Stimulated activated CD4-positive, alpha-beta T cell treated with anti-CD3 and anti-CD28 coated beads, Interleukin-2, amount 100 ng/mL, for 24 hours (primary cell): ENCODE measurements at regions not wholly inside any gene's neighbourhood (a gene's known extent, or its start where the extent isn't known, plus 50 kb on each side); places are given as distances from the start of the nearest gene placed in this dataset.
"Not testable (repeated sequence)": the region's sequence is repeated elsewhere in the genome, so short reads cannot be mapped to it uniquely, and the experiment has no call there.

ENCODE experiments used
- DNase-seq, 2 donors: peaks; one replicate each; pipeline ENCODE4 v3.0.0-alpha.2; 2020

GRCh38 chr19:30281906-30282305, 90.3 kb upstream of the ZNF536 start:
- no peak for DNase-seq

GRCh38 chr19:30283556-30283955, 88.6 kb upstream of the ZNF536 start:
- DNase-seq: no peak

GRCh38 chr19:30284209-30284608, 88.0 kb upstream of the ZNF536 start:
- DNase-seq: no peak

- DNase-seq: no peak
Measured at GRCh38 chr19:30284885-30285284, 87.3 kb upstream of the ZNF536 start.

GRCh38 chr19:30286378-30286777, 85.8 kb upstream of the ZNF536 start:
- DNase-seq: no peak

- no peak for DNase-seq
Measured at GRCh38 chr19:30287259-30287658, 84.9 kb upstream of the ZNF536 start.

GRCh38 chr19:30287973-30288372, 84.2 kb upstream of the ZNF536 start:
- DNase-seq: no peak

GRCh38 chr19:30288911-30289310, 83.3 kb upstream of the ZNF536 start:
- DNase-seq: no peak

- no peak for DNase-seq
Measured at GRCh38 chr19:30289336-30289735, 82.8 kb upstream of the ZNF536 start.

GRCh38 chr19:30290805-30291204, 81.4 kb upstream of the ZNF536 start:
- not testable (repeated sequence) for DNase-seq

GRCh38 chr19:30293051-30293785, 79.0 kb upstream of the ZNF536 start:
- no peak for DNase-seq

GRCh38 chr19:30297969-30298368, 74.2 kb upstream of the ZNF536 start:
- no peak for DNase-seq

- DNase-seq: no peak
Measured at GRCh38 chr19:30303131-30303654, 69.0 kb upstream of the ZNF536 start.

- DNase-seq: no peak
Measured at GRCh38 chr19:30304540-30304939, 67.6 kb upstream of the ZNF536 start.

- DNase-seq: no peak
Measured at GRCh38 chr19:30305346-30306060, 66.7 kb upstream of the ZNF536 start.

- no peak for DNase-seq
Measured at GRCh38 chr19:30307191-30307974, 64.8 kb upstream of the ZNF536 start.

- no peak for DNase-seq
Measured at GRCh38 chr19:30309176-30309575, 63.0 kb upstream of the ZNF536 start.

GRCh38 chr19:30309905-30310601, 62.1 kb upstream of the ZNF536 start:
- no peak for DNase-seq

- no peak for DNase-seq
Measured at GRCh38 chr19:30310602-30311263, 61.5 kb upstream of the ZNF536 start.

GRCh38 chr19:30311911-30312310, 60.3 kb upstream of the ZNF536 start:
- DNase-seq: no peak

GRCh38 chr19:30312582-30313352, 59.4 kb upstream of the ZNF536 start:
- DNase-seq: no peak
